ENCODE measurements at regions not wholly inside any gene's neighbourhood (a gene's known extent, or its start where the extent isn't known, plus 50 kb on each side); places are given as distances from the start of the nearest gene placed in this dataset.

- TF ChIP-seq REST (IDR thresholded peaks at IDR 0.05; ENCODE audit: borderline replicate concordance) (no peak), SMC3 (conservative IDR thresholded peaks at IDR 0.05; ENCODE audit: poor library complexity) (no peak), EP300 (conservative IDR thresholded peaks at IDR 0.05; ENCODE audit: poor library complexity, severe bottlenecking) (no peak), EZH2 (IDR thresholded peaks at IDR 0.05; ENCODE audit: borderline replicate concordance, insufficient read depth, low read length, poor library complexity, severe bottlenecking) (no peak), MXI1 (conservative IDR thresholded peaks at IDR 0.05; ENCODE audit: poor library complexity, severe bottlenecking) (no peak), RAD21 (conservative IDR thresholded peaks at IDR 0.05) (no peak), TAF1 (IDR thresholded peaks at IDR 0.05; ENCODE audit: low read depth) (no peak), POLR2AphosphoS5 (IDR thresholded peaks at IDR 0.05) (no peak), CTCF (IDR thresholded peaks at IDR 0.05; ENCODE audit: poor library complexity, severe bottlenecking) (no peak)
- Histone ChIP-seq H3K9ac (ENCODE audit: low read length) (no peak overlapping the region), H3F3A (ENCODE audit: insufficient read depth, low read length, poor library complexity, severe bottlenecking) (no peaks in the 10 kb centered on the region), H3K9me2 (ENCODE audit: insufficient read depth, low read length) (no peaks in the 10 kb centered on the region), H3K36me3 (ENCODE audit: insufficient read depth, low read length) (no peaks in the 10 kb centered on the region), H4K20me1 (ENCODE audit: insufficient read depth) (no peaks in the 10 kb centered on the region), H3K79me2 (replicated peaks; ENCODE audit: insufficient read depth, low read length) (no peaks in the 10 kb centered on the region), H3K27ac (ENCODE audit: low read length) (no peak overlapping the region), H3K27me3 (ENCODE audit: insufficient read depth, low read depth, low read length) (no peaks in the 10 kb centered on the region), H3K4me2 (ENCODE audit: low read length) (no peak overlapping the region), H3K9me3 (ENCODE audit: low read length) (no peaks in the 10 kb centered on the region), H2AFZ (ENCODE audit: low read depth, low read length) (no peak overlapping the region), H3K4me3 (ENCODE audit: low read length) (no peak overlapping the region)
Observed at GRCh38 chr20:18971121-18971520, 157.5 kb downstream of the SCP2D1 start.

GRCh38 chr20:18971574-18971973 lies 158.0 kb downstream of the SCP2D1 start:
- Histone ChIP-seq H3F3A (ENCODE audit: insufficient read depth, low read length, poor library complexity, severe bottlenecking) (no peaks in the 10 kb centered on the region), H4K20me1 (ENCODE audit: insufficient read depth) (no peaks in the 10 kb centered on the region), H3K27ac (ENCODE audit: low read length) (no peak overlapping the region), H3K79me2 (replicated peaks; ENCODE audit: insufficient read depth, low read length) (no peaks in the 10 kb centered on the region), H3K4me3 (ENCODE audit: low read length) (no peak overlapping the region), H3K9me3 (ENCODE audit: low read length) (no peaks in the 10 kb centered on the region), H3K9me2 (ENCODE audit: insufficient read depth, low read length) (no peaks in the 10 kb centered on the region), H3K36me3 (ENCODE audit: insufficient read depth, low read length) (no peaks in the 10 kb centered on the region), H3K9ac (ENCODE audit: low read length) (no peak overlapping the region), H3K27me3 (ENCODE audit: insufficient read depth, low read depth, low read length) (no peaks in the 10 kb centered on the region), H3K4me2 (ENCODE audit: low read length) (no peak overlapping the region), H2AFZ (ENCODE audit: low read depth, low read length) (no peak overlapping the region)
- no peak for TF ChIP-seq MXI1 (conservative IDR thresholded peaks at IDR 0.05; ENCODE audit: poor library complexity, severe bottlenecking)
- TF ChIP-seq TAF1 (IDR thresholded peaks at IDR 0.05; ENCODE audit: low read depth) = no peak
- no peak for TF ChIP-seq CTCF (IDR thresholded peaks at IDR 0.05; ENCODE audit: poor library complexity, severe bottlenecking)
- no peak for TF ChIP-seq SMC3 (conservative IDR thresholded peaks at IDR 0.05; ENCODE audit: poor library complexity)
- TF ChIP-seq EP300 (conservative IDR thresholded peaks at IDR 0.05; ENCODE audit: poor library complexity, severe bottlenecking) = no peak
- TF ChIP-seq POLR2AphosphoS5 (IDR thresholded peaks at IDR 0.05) = no peak
- TF ChIP-seq EZH2 (IDR thresholded peaks at IDR 0.05; ENCODE audit: borderline replicate concordance, insufficient read depth, low read length, poor library complexity, severe bottlenecking) = no peak
- no peak for TF ChIP-seq RAD21 (conservative IDR thresholded peaks at IDR 0.05)
- TF ChIP-seq REST (IDR thresholded peaks at IDR 0.05; ENCODE audit: borderline replicate concordance) = no peak

Measured in neural cell (in vitro differentiated cells).